Sigmoid colon (tissue), 6 donors: ENCODE measurements at regions not wholly inside any gene's neighbourhood (a gene's known extent, or its start where the extent isn't known, plus 50 kb on each side); places are given as distances from the start of the nearest gene placed in this dataset.

Experiments
- DNase-seq: peaks from one replicate; pipeline ENCODE4 v3.0.0-alpha.2; 2019
- H3K27ac ChIP-seq, 4 donors: fragments of 200-600 bp; sonication (generic); one replicate each; pipeline ENCODE4 v1.5.1; 2016 to 2019; ENCODE audit warnings: mild to moderate bottlenecking in 1 of 4
- H3K27me3 ChIP-seq, 3 donors: fragments of 200-600 bp; sonication (generic); one replicate each; pipeline ENCODE4 v1.5.1; 2019; ENCODE audit warnings: mild to moderate bottlenecking in 1 of 3
- H3K36me3 ChIP-seq, 4 donors: fragments of 200-600 bp; sonication (generic); one replicate each; pipeline ENCODE4 v1.5.1; 2016 to 2019
- H3K4me1 ChIP-seq, 4 donors: fragments of 200-600 bp; sonication (generic); one replicate each; pipeline ENCODE4 v1.5.1; 2017 to 2019
- H3K4me3 ChIP-seq, 4 donors: fragments of 200-600 bp; sonication (generic); one replicate each; pipeline ENCODE4 v1.5.1; 2017 to 2019; ENCODE audit warnings: mild to moderate bottlenecking in 2 of 4, moderate library complexity in 1 of 4
- H3K9me3 ChIP-seq, 4 donors: fragments of 200-600 bp in 3 of 4; sonication (generic) in 3 of 4; one replicate each; pipeline versions ENCODE4 v1.5.1 to v1.6.1; 2013 to 2019
- CTCF ChIP-seq, 4 experiments: fragments of 450-650 bp in 3 of 4; fragments of 200-600 bp in 1 of 4; IDR thresholded peaks; one replicate each; pipeline ENCODE4 v1.5.1; 2016 to 2019; ENCODE audit warnings: antibody characterized with exemption in 4 of 4, mild to moderate bottlenecking in 3 of 4, moderate library complexity in 2 of 4
- EP300 ChIP-seq, 4 donors: sonication (generic); formaldehyde crosslinking; IDR thresholded peaks; one replicate each; pipeline ENCODE4 v1.6.1; 2017; ENCODE audit warnings: antibody characterized with exemption in 4 of 4
- POLR2A ChIP-seq, 2 donors: fragments of 450-650 bp; IDR thresholded peaks; one replicate each; pipeline ENCODE4 v1.6.1; 2016; ENCODE audit warnings: antibody characterized with exemption in 2 of 2, mild to moderate bottlenecking in 2 of 2, moderate library complexity in 2 of 2
- POLR2AphosphoS5 ChIP-seq, 4 donors: sonication (generic); formaldehyde crosslinking; IDR thresholded peaks; one replicate each; pipeline ENCODE4 v1.6.1; 2017; ENCODE audit warnings: antibody characterized with exemption in 4 of 4
- whole genome bisulfite sequencing, 2 donors: extraction: QIAGEN DNeasy Blood & Tissue Kit; methylation state at CpG; one replicate each; pipeline ENCODE4 v1.1.7; 2013; 5-methylcytosine and 5-hydroxymethylcytosine counted together
- intact Hi-C: fragments of 100-400 bp; cut with DNase I; formaldehyde crosslinking; loops from one replicate; pipeline ENCODE4 v1.15.1; 2023
- donor health status: healthy with polysubstance abuse.
- donor health status: healthy.

- Histone ChIP-seq H3K36me3 (no peaks in the 10 kb centered on the region), H3K9me3 (no peaks in the 10 kb centered on the region), H3K4me1 (peaks cover 0 to 10% (median 8%) of the 10 kb centered on the region in 4 donors), H3K4me3 (no peak overlapping the region), H3K27ac (no peak overlapping the region), H3K27me3 (no peaks in the 10 kb centered on the region)
- WGBS, 2 donors, result 92 to 93% methylated on average over 5 of the region's 5 CpGs
- no peak for TF ChIP-seq POLR2A (IDR thresholded peaks at IDR 0.05)
- TF ChIP-seq POLR2AphosphoS5 (IDR thresholded peaks at IDR 0.05), result no peak
- no peak for TF ChIP-seq EP300 (IDR thresholded peaks at IDR 0.05)
- TF ChIP-seq CTCF (IDR thresholded peaks at IDR 0.05), result no peak
- intact Hi-C loops, result no loop called here
- DNase-seq, result no peak
Observed at GRCh38 chr21:28253961-28254360, 738.7 kb downstream of the LTN1 start.

DNA sequence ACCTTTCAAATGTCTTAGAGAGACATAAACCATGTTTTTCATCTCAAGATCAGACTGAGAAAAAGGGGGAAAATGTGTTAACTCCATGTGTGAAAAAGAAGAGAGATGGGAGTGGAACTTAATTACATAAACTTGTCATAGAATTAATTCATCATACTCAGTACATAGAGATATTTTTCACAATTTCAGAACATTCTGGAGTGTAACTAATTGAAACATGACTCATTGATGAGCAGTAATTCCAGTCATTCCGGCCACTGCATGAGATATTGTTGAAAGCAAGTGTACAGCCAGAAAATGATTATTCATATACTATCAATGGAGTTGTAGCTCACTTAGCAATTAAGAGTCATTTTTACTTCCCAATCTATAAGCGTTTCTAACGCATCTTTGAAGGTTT, 739.3 kb downstream of the LTN1 start:
- intact Hi-C loops, result no loop called here
- H3K27me3 ChIP-seq, result no peaks in the 10 kb centered on the region
- TF ChIP-seq CTCF (IDR thresholded peaks at IDR 0.05) (no peak), POLR2A (IDR thresholded peaks at IDR 0.05) (no peak), POLR2AphosphoS5 (IDR thresholded peaks at IDR 0.05) (no peak), EP300 (IDR thresholded peaks at IDR 0.05) (no peak)
- no peak overlapping the region for H3K4me3 ChIP-seq
- H3K9me3 ChIP-seq, result no peaks in the 10 kb centered on the region
- no peaks in the 10 kb centered on the region for H3K36me3 ChIP-seq
- DNase-seq, result no peak
- H3K27ac ChIP-seq, result no peak overlapping the region
- 89 to 90% methylated on average over 3 of the region's 3 CpGs for WGBS, 2 donors
- peaks cover 0 to 10% (median 8%) of the 10 kb centered on the region in 4 donors for H3K4me1 ChIP-seq

DNA sequence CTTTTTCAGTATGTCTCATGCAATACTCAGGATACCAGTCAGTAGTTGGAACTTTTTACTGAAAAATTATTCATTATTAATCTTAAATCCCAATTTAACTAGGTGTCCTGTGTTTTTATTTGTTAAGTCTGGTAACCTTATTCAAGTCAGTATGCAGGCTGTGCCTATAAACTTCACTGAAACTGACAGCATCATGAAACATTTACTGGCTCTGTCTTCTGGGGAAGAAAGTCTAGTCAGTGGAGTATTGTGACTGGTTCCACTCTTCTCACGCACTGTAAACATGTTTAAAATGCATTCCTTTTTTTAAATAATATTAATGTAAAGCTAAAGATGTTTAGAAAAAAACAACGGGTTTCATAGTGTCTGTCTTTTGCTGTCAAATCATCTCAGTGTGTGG, 739.7 kb downstream of the LTN1 start:
- Histone ChIP-seq H3K9me3 (no peaks in the 10 kb centered on the region), H3K27ac (no peak overlapping the region), H3K36me3 (no peaks in the 10 kb centered on the region), H3K27me3 (no peaks in the 10 kb centered on the region), H3K4me3 (no peak overlapping the region), H3K4me1 (peaks cover 0 to 10% (median 8%) of the 10 kb centered on the region in 4 donors)
- no peak for DNase-seq
- TF ChIP-seq POLR2A (IDR thresholded peaks at IDR 0.05), result no peak
- TF ChIP-seq CTCF (IDR thresholded peaks at IDR 0.05), result no peak
- TF ChIP-seq EP300 (IDR thresholded peaks at IDR 0.05), result no peak
- TF ChIP-seq POLR2AphosphoS5 (IDR thresholded peaks at IDR 0.05), result no peak
- 82 to 89% methylated on average over 2 of the region's 2 CpGs for WGBS, 2 donors
- intact Hi-C loops, result no loop called here

- WGBS, 2 donors, result 88 to 93% methylated on average over 4 of the region's 4 CpGs
- intact Hi-C loops, result no loop called here
- H3K9me3 ChIP-seq, result no peaks in the 10 kb centered on the region
- TF ChIP-seq POLR2AphosphoS5 (IDR thresholded peaks at IDR 0.05), result no peak
- TF ChIP-seq CTCF (IDR thresholded peaks at IDR 0.05), result no peak
- TF ChIP-seq POLR2A (IDR thresholded peaks at IDR 0.05), result no peak
- TF ChIP-seq EP300 (IDR thresholded peaks at IDR 0.05), result no peak
- H3K27me3 ChIP-seq, result no peaks in the 10 kb centered on the region
- H3K4me3 ChIP-seq, result no peak overlapping the region
- no peak for DNase-seq
- H3K36me3 ChIP-seq, result no peaks in the 10 kb centered on the region
- no peak overlapping the region for H3K27ac ChIP-seq
- H3K4me1 ChIP-seq, result peaks cover 0 to under 1% (median 0%) of the 10 kb centered on the region in 4 donors
Observed at GRCh38 chr21:28250946-28251345, 741.7 kb downstream of the LTN1 start.

DNA sequence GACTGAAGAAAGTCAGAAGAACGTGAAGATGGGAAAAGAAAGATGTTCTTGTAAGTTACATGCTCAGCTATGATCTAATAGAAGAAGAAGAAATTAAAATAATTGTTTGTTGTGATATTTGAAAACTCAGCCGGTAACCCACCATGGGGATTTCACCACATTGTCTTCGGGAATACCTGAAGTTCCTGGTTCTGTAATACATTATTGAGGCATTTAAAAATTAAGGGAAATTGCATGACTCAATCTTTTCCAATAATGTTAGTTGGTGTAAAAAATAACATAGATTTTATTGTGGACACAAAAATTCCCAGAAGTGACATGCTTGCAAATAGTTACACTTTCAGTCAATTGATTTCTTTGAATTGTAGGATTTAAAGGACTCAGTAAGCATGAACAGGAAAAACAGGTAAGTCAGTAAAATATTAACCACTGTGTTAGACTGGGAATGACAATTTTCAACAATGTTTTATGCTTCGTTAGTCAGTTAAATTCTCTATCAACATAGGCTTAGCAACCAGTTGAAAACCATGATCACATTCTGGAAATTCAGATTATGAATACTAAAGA, 745.1 kb downstream of the LTN1 start:
- no peaks in the 10 kb centered on the region for H3K27me3 ChIP-seq
- H3K27ac ChIP-seq, result no peak overlapping the region
- intact Hi-C loops, result no loop called here
- no peaks in the 10 kb centered on the region for H3K4me1 ChIP-seq
- no peaks in the 10 kb centered on the region for H3K36me3 ChIP-seq
- WGBS, 2 donors, result 52 to 74% methylated on average over 4 of the region's 4 CpGs
- no peaks in the 10 kb centered on the region for H3K9me3 ChIP-seq
- TF ChIP-seq POLR2AphosphoS5 (IDR thresholded peaks at IDR 0.05) (no peak), EP300 (IDR thresholded peaks at IDR 0.05) (no peak), CTCF (IDR thresholded peaks at IDR 0.05) (no peak), POLR2A (IDR thresholded peaks at IDR 0.05) (no peak)
- no peak for DNase-seq
- no peak overlapping the region for H3K4me3 ChIP-seq
